GM19043 (cell line): ENCODE measurements at regions not wholly inside any gene's neighbourhood (a gene's known extent, or its start where the extent isn't known, plus 50 kb on each side); places are given as distances from the start of the nearest gene placed in this dataset.
"Not testable (repeated sequence)": the region's sequence is repeated elsewhere in the genome, so short reads cannot be mapped to it uniquely, and the experiment has no call there.

Experiments
- ATAC-seq: cut with Tn5 transposase; IDR thresholded peaks from one replicate; pipeline ENCODE4 v1.9.1; 2021; ENCODE audit warnings: low read depth; ENCODE audit not compliant: unreplicated experiment

DNA sequence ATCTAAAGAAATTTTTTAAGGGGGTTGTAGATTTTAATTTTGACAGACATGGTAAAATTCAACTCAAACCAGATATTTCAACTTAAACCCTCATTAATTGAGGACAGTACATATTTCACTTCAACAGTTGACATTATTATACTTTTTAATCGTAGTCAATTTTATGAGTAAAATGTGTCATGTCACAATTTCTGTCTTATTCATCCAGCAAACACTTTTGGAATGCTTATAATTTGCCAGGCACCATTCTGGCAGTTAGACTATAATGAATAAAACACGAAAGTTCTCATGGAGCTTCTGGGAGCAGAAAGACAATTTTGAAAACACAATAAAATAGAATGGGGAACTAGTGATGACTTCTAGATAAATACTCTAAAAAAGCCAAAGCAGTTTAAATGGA, 1094.8 kb downstream of the SUCLG1 start:
- no peak for ATAC-seq

GRCh38 chr2:83363138-83363537, 1095.9 kb downstream of the SUCLG1 start:
- not testable (repeated sequence) for ATAC-seq

GRCh38 chr2:83359336-83359735, 1099.7 kb downstream of the SUCLG1 start:
- ATAC-seq, result no peak

GRCh38 chr2:83342860-83343329, 1116.2 kb downstream of the SUCLG1 start:
- no peak for ATAC-seq

- no peak for ATAC-seq
These were observed 1118.7 kb downstream of the SUCLG1 start for GRCh38 chr2:83340424-83340823.

- not testable (repeated sequence) for ATAC-seq
These were observed 1119.1 kb downstream of the SUCLG1 start for GRCh38 chr2:83339942-83340341.

GRCh38 chr2:83331810-83332209, 1127.3 kb downstream of the SUCLG1 start:
- ATAC-seq, result no peak

DNA sequence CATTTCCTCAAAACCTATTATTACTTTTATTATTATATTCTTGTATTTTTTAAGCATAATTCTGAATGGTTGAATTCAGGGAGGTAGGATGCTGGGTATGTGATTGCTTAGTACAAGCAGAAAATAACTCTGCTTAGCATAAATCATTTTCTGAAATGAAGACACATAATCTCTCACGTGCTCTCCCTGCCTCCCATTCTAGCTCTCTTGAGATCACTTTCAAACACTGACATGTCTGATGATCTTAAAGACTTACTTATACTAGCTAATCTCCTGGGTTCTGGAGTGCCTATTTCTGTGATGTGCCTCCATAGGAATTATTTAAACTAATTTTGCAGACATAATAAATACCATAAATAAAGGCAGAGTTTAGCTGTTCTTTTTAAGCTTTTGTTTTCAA, 1136.0 kb downstream of the SUCLG1 start:
- no peak for ATAC-seq

GRCh38 chr2:83320053-83320452, 1139.0 kb downstream of the SUCLG1 start:
- ATAC-seq, result no peak

- ATAC-seq, result no peak
These were observed 1153.2 kb downstream of the SUCLG1 start for GRCh38 chr2:83305758-83306378.

DNA sequence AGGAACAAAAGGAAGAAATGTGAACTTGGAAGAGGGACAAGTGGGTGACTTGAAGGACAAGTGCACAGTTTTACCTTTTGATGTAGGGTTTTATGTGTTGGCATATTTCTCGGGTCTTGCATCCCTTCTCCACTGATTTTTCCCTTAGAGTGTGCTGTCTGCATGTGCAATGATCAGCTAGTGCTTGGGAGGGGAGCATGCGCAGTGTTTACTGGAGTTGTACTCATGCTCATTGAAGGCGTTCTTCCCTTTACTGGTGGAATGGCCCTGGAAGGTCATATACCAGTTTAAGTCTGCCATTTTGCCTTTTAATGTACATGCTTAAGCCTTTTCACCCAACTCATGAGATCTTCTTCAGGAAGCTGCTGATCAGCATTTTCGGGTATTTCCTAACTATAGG, 1168.0 kb downstream of the SUCLG1 start:
- ATAC-seq, result no peak

- ATAC-seq, result no peak
These were observed 1176.2 kb downstream of the SUCLG1 start for GRCh38 chr2:83282841-83283240.

DNA sequence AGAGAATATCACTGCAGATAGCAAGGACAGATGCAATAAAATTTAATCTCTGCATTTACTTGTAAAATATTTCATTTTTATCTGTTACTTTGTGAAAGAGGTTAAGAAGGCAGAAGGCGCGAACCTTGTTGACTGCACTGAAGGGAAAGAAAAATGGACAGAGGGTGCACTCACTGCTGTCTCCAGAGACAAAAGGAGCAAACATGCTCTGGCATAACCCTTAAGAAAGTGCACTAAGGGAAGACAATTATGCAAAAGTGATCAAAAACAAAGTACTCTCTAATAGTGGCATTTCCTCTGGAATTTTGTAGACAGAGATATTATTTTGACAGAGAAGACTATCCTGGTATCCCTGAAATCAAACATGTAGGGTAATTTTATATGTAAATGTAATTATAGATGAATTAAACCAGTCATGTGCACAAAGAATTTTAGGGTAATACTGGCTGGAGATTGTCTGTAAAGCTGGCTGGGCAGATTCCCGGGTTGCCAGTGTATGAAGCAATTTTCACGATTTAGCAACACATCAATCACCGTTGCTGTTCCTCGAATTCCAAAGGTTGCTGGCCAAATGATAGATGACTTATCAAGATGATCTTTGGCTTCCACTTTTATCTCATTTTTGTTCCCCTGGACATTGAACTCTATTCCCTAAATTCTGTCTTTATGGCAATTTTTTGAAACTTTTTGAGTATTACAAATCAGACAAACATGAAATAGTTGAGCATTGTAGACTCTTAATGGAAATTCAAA, 1176.9 kb downstream of the SUCLG1 start:
- ATAC-seq, result no peak

DNA sequence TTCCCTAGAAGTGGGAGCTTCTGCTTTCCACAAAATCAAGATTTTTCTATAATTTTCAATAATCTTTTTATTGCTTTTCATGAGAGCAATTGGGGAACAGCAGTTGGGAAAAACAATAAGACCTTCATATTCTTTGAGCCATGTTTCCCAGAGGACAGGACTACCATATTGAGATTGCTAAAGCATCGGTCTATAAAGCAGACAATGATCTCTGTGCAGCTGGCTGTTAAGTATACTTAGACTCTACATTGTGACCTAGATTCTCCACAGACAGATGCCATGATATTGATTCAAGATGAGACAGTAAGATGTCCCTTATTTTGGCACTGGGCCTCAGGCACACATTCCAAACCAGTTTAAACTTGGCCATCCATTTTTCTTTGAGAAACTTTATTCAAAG, 1178.7 kb downstream of the SUCLG1 start:
- no peak for ATAC-seq

GRCh38 chr2:83273322-83273721, 1185.8 kb downstream of the SUCLG1 start:
- ATAC-seq, result no peak

DNA sequence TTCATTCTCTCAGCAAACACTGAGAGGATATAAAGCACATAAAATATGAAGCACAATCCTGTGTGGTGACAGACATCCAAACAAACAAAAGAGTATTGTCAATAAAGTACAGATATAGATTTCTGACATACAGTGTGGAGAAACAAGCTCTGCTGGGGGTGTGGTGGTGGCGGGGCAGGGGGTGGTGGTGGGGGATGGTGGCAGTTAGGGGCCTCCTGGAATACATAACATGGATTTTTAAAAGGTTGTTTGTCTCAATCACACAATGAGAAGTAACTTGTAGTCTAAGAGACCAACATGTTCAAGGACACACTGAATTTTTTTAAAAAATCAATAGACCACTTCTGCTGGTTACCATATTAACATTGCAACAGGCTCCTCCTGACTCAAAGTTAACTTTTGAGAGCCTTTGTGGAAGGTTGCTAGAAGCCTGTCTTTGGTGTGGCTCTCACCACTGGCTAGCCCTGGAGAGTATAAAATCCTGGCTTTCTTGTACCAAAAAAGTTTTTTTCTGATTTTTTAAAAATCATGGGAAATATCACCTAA, 1197.4 kb downstream of the SUCLG1 start:
- ATAC-seq, result no peak

DNA sequence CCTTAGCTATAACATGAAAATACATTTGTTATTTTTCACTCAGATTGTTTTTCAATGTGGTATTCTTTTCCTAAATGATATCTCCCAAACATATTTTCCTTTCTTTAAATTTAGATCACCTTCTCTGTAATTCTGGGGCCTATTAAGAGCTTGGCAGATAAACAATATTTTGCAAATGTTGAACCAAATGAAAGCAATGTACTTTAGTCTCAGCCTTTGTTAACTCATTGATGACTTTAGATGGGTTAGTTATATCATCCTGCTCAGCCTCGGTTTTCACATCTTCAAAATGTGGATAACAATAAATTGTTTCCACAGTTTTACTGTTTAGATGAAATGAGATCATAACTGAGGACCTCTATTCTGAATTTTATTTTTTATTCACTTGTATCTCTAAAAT, 1205.2 kb downstream of the SUCLG1 start:
- ATAC-seq, result no peak

- ATAC-seq, result no peak
These were observed 1207.7 kb downstream of the SUCLG1 start for GRCh38 chr2:83251321-83251872.

DNA sequence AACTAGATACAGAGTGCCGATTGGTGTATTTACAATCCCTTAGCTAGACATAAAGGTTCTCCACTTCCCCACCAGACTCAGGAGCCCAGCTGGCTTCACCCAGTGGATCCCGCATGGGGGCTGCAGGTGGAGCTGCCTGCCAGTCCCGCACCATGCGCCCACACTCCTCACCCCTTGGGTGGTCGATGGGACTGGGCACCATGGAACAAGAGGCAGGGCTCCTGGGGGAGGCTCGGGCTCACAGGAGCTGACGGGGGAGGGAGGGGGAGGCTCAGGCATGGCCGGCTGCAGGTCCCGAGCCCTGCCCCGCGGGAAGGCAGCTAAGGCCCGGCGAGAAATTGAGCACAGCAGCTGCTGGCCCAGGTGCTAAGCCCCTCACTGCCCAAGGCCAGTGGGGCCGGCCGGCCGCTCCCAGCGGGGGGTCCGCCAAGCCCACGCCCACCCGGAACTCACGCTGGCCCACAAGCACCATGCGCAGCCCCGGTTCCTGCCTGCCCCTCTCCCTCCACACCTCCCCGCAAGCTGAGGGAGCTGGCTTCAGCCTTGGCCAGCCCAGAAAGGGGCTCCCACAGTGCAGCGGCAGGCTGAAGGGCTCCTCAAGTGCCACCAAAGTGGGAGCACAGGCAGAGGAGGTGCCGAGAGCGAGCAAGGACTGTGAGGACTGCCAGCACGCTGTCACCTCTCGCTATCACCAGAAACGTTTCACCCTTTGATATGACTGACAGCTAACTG, 1213.1 kb downstream of the SUCLG1 start:
- ATAC-seq, result not testable (repeated sequence)

DNA sequence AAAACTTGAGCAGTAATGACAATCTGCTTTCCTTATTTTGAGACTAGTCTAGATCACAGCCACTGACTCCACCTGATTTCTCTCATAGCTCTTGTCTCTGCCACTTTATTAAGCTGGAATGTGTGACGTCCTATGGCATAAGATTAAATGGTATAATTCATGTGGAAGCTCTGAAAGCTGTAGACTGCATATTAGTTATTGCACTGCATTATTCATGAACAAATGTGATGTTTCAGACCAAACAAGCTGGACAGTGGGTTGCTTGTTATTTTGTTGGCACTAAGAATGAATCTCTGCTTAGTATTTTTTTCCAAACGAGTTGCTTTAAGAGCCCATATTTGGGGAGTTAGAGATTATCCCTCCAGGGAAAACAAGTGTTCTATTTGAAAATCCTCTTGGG, 1218.5 kb downstream of the SUCLG1 start:
- ATAC-seq, result no peak

- no peak for ATAC-seq
These were observed 1221.0 kb downstream of the SUCLG1 start for GRCh38 chr2:83238111-83238510.
